ENCODE measurements at regions not wholly inside any gene's neighbourhood (a gene's known extent, or its start where the extent isn't known, plus 50 kb on each side); places are given as distances from the start of the nearest gene placed in this dataset.

- DNase-seq (ENCODE audit: low read depth), result no peak
Measured at GRCh38 chr15:36469311-36469966, 110.0 kb upstream of the CDIN1 start.

- no peak for DNase-seq (ENCODE audit: low read depth)
Measured at GRCh38 chr15:36472672-36473071, 106.8 kb upstream of the CDIN1 start.

GRCh38 chr15:36478561-36478960 lies 100.9 kb upstream of the CDIN1 start:
- DNase-seq (ENCODE audit: low read depth), result no peak

GRCh38 chr15:36479200-36479896 lies 100.1 kb upstream of the CDIN1 start:
- DNase-seq (ENCODE audit: low read depth), result no peak

- no peak for DNase-seq (ENCODE audit: low read depth)
Measured at GRCh38 chr15:36481156-36481555, 98.3 kb upstream of the CDIN1 start.

GRCh38 chr15:36483409-36483808 lies 96.0 kb upstream of the CDIN1 start:
- DNase-seq (ENCODE audit: low read depth), result no peak

DNA sequence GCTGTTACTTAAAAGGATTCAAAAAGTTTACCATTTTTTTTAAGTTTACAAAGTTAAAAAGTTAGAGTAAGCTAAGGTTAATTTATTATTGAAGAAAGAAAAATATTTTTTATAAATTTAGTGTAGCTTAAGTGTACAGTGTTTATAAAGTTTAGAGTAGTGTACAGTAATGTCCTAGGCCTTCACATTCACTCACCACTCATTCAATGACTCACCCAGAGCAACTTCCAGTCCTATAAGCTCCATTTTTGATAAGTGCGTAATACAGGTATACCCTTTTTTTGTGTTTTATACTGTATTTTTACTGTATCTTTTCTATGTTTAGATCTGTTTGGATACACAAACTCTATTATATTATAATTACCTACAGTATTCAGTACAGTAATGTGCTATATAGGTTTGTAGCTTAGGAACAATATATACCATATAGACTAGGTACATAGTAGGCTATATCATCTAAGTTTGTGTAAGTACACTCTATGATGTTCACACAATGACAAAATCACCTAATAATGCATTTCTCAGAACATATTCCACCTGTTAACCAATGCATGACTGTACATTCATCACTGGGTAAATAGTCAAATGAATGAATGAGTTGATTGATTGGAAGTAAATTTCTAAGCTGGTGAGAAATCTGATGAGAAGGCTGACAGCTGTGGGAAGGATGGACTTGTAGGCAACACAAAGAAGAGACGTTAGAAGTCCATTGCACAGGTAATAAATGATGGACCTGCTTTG lies 95.2 kb upstream of the CDIN1 start:
- DNase-seq (ENCODE audit: low read depth), result no peak

- no peak for DNase-seq (ENCODE audit: low read depth)
Measured at GRCh38 chr15:36491912-36492311, 87.5 kb upstream of the CDIN1 start.

GRCh38 chr15:36495456-36495991 lies 83.9 kb upstream of the CDIN1 start:
- DNase-seq (ENCODE audit: low read depth), result no peak

DNA sequence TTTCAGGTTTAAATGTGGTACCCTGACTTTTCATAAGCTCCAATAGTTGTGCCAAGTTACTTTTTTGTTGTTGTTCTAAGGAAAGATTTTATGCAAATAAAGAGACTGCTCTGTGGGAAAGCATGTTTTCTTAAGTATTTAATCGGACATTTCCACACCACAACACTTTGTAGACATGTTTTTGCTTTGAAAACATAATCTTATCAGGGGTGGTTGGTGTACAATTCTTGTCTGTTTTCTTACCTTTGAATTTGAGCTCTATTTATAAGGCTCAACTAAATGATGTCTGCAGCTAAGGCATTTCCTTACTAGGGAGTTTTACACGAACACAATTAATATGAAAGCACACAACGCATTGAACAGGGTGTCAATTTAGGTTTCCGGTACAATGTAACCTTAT lies 81.5 kb upstream of the CDIN1 start:
- no peak for DNase-seq (ENCODE audit: low read depth)

- no peak for DNase-seq (ENCODE audit: low read depth)
Measured at GRCh38 chr15:36498401-36498800, 81.0 kb upstream of the CDIN1 start.

- DNase-seq (ENCODE audit: low read depth), result no peak
Measured at GRCh38 chr15:36498916-36499315, 80.5 kb upstream of the CDIN1 start.

GRCh38 chr15:36499412-36500389 lies 79.7 kb upstream of the CDIN1 start:
- no peak for DNase-seq (ENCODE audit: low read depth)

DNA sequence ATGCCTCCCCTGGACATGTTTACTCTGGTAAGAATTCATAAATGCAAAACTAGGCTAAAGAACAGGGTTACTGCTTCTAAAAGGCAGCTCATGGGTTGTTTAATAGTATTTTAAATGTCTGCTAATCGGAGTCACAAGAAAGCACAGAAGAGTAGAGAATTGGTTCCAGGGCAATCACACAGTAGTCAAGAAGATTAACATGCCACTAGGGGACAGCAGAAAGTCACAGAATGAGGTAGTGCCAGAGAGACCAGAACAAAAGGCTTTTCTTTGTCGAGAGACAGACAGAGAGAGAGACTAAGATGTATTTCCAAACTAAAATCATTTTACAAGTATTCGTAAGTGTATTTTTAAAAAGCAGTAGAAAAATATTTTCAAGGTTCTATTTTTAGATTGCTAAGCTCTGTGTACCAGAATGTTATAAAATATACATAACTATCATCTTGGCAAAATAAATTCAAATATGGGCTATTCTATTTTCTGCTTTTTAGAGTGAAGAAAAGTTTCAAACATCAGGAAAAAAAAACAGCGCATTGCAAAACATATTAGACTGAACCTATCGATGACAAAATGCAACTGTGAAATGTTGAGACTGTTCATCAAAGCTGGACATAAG lies 78.3 kb upstream of the CDIN1 start:
- DNase-seq (ENCODE audit: low read depth), result no peak

- no peak for DNase-seq (ENCODE audit: low read depth)
Measured at GRCh38 chr15:36502509-36502908, 76.9 kb upstream of the CDIN1 start.

DNA sequence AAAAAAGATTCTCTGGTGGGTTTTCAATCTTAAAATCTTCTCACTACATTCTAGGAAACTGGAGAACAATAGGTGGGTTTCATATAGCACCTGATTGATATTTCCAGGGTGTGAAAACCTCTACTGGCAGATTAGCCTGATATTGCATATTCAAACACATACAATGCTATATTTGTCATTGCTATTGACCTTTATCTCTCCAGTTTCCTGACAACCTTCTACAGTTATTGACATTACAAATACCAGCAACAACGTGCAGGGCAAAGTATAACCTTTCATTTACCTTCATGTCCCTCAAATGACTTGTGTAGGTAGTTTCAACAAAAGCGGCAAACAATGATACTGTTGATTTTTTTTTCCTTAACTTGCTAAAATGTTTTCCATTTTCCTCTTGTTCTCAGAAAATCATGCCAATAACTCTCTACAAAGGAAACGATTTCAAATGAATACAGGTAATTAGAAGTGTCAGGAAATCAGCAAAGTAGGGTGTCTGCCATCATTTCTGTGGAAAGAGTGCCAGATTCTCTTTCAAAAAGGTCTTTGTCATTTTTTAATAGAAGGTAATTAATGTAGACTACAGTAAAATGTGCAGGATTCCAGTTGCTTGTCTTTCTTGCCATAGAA lies 72.6 kb upstream of the CDIN1 start:
- no peak for DNase-seq (ENCODE audit: low read depth)

GRCh38 chr15:36507458-36507857 lies 72.0 kb upstream of the CDIN1 start:
- DNase-seq (ENCODE audit: low read depth), result no peak

DNA sequence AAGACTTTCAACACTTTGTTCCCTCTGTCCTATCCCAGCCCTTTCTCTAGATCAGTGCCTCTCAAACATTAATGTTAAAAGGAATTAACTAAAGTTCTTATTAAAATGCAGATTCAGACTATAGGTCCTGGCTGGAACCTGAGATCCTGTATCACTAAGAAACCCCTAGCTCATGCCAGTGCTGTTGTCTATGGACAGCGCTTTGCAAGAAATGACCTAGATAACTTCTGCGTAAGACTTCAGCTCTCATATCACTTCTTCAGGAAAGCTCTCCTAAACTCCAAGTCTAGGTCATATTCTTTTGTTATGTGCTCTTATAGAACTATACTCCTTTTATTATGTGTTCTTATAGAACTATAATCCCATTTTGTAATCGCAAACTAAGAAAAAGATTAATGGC lies 67.8 kb upstream of the CDIN1 start:
- no peak for DNase-seq (ENCODE audit: low read depth)

DNA sequence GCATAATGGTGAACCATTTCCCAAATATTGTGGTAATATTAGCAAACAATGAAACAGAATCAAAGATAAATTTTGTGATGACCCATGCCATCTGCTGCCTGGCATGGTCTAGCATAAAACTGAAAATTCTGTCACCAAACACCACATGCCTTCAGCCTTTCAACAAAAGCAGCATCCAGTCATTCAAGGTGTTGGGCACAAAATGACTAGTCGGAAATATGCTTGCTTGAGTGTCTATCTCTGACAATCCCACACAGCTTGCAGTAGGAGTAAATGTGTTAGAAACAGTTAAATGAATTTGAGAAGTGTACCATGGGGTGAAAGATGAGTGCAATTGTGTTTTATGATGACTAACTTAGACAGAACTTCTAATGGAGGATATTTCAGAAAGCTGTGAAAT lies 61.7 kb upstream of the CDIN1 start:
- no peak for DNase-seq (ENCODE audit: low read depth)

DNA sequence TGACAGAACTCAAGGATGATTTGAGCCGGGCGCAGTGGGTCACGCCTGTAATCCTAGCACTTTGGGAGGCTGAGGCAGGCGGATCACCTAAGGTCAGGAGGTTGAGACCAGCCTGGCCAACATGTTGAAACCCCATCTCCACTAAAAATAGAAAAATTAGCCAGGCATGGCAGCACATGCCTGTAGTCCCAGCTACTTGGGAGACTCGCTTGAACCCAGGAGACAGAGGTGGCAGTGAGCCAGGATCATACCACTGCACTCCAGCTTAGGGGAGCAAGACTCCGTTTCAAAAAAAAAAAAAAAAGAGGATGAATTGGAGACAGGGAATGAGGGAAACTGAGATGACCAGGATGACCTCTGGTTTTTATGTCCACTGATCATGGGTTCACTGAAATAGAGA lies 60.4 kb upstream of the CDIN1 start:
- DNase-seq (ENCODE audit: low read depth), result no peak

DNA sequence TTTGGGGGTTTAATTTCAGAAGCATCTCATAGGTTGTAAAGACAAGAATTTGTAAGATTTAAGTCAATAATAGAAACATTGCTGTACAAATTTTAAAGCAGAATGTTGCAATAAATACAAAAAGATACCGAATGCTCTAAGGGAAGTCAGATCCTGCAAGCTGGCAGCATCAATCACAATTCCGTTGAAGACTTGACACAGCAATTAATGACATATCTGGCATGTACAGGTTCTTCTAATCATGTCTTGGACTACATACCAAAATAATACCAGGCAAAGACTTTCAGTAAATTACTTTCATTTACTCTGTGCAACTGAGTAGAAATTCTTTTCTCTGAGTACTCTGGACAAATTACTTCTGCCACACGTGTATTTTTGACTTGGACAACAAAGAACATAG lies 54.0 kb upstream of the CDIN1 start:
- no peak for DNase-seq (ENCODE audit: low read depth)
